ENCODE measurements at regions not wholly inside any gene's neighbourhood (a gene's known extent, or its start where the extent isn't known, plus 50 kb on each side); places are given as distances from the start of the nearest gene placed in this dataset.
"Not testable (repeated sequence)": the region's sequence is repeated elsewhere in the genome, so short reads cannot be mapped to it uniquely, and the experiment has no call there.

GRCh38 chrX:85570496-85570895 is 191.0 kb upstream of the POF1B start:
- no peaks in the 10 kb centered on the region for H3K4me1 Mint-ChIP-seq
- DNase-seq, result no peak

GRCh38 chrX:85569686-85570085 is 190.2 kb upstream of the POF1B start:
- no peak for DNase-seq
- no peak for TF ChIP-seq CTCF (IDR thresholded peaks at IDR 0.05)
- no peaks in the 10 kb centered on the region for H3K27me3 Mint-ChIP-seq (ENCODE audit: low read depth, poor library complexity)
- no peak overlapping the region for H3K4me3 Mint-ChIP-seq
- peaks cover 45% of the 10 kb centered on the region for H3K9me3 Mint-ChIP-seq
- no peaks in the 10 kb centered on the region for H3K4me1 Mint-ChIP-seq
- H3K36me3 Mint-ChIP-seq (ENCODE audit: low read depth), result no peaks in the 10 kb centered on the region
- no peak overlapping the region for H3K27ac Mint-ChIP-seq

More at GRCh38 chrX:85570496-85570895, 191.0 kb upstream of the POF1B start:
- Mint-ChIP-seq H3K27me3 (ENCODE audit: low read depth, poor library complexity) (no peaks in the 10 kb centered on the region), H3K27ac (no peak overlapping the region), H3K9me3 (peaks cover 40% of the 10 kb centered on the region), H3K4me3 (no peak overlapping the region), H3K36me3 (ENCODE audit: low read depth) (no peaks in the 10 kb centered on the region)
- TF ChIP-seq CTCF (IDR thresholded peaks at IDR 0.05), result no peak

- H3K4me3 Mint-ChIP-seq, result no peak overlapping the region
- no peaks in the 10 kb centered on the region for H3K36me3 Mint-ChIP-seq (ENCODE audit: low read depth)
- peaks cover 45% of the 10 kb centered on the region for H3K9me3 Mint-ChIP-seq
- TF ChIP-seq CTCF (IDR thresholded peaks at IDR 0.05), result no peak
- no peaks in the 10 kb centered on the region for H3K27me3 Mint-ChIP-seq (ENCODE audit: low read depth, poor library complexity)
- H3K27ac Mint-ChIP-seq, result no peak overlapping the region
- no peaks in the 10 kb centered on the region for H3K4me1 Mint-ChIP-seq
- DNase-seq, result no peak
Observed at GRCh38 chrX:85569096-85569495, 189.6 kb upstream of the POF1B start.

- no peaks in the 10 kb centered on the region for H3K4me1 Mint-ChIP-seq
- no peak overlapping the region for H3K4me3 Mint-ChIP-seq
- H3K27ac Mint-ChIP-seq, result no peak overlapping the region
- peaks cover 34% of the 10 kb centered on the region for H3K9me3 Mint-ChIP-seq
- H3K27me3 Mint-ChIP-seq (ENCODE audit: low read depth, poor library complexity), result no peaks in the 10 kb centered on the region
- no peaks in the 10 kb centered on the region for H3K36me3 Mint-ChIP-seq (ENCODE audit: low read depth)
- TF ChIP-seq CTCF (IDR thresholded peaks at IDR 0.05), result no peak
- no peak for DNase-seq
Observed at GRCh38 chrX:85561231-85561630, 181.8 kb upstream of the POF1B start.

GRCh38 chrX:85544609-85545008 is 165.1 kb upstream of the POF1B start:
- H3K4me3 Mint-ChIP-seq, result no peak overlapping the region
- no peaks in the 10 kb centered on the region for H3K27me3 Mint-ChIP-seq (ENCODE audit: low read depth, poor library complexity)
- H3K36me3 Mint-ChIP-seq (ENCODE audit: low read depth), result no peaks in the 10 kb centered on the region
- no peak overlapping the region for H3K27ac Mint-ChIP-seq
- H3K4me1 Mint-ChIP-seq, result no peaks in the 10 kb centered on the region
- peak; percentile 54 for TF ChIP-seq CTCF (IDR thresholded peaks at IDR 0.05)
- H3K9me3 Mint-ChIP-seq, result peaks cover 16% of the 10 kb centered on the region
- no peak for DNase-seq

GRCh38 chrX:85543866-85544265 is 164.4 kb upstream of the POF1B start:
- H3K9me3 Mint-ChIP-seq, result peaks cover 12% of the 10 kb centered on the region

GRCh38 chrX:85529141-85529540 is 149.7 kb upstream of the POF1B start:
- H3K4me1 Mint-ChIP-seq; H3K36me3 Mint-ChIP-seq (ENCODE audit: low read depth); H3K4me3 Mint-ChIP-seq; H3K27ac Mint-ChIP-seq; H3K27me3 Mint-ChIP-seq (ENCODE audit: low read depth, poor library complexity); DNase-seq: not testable (repeated sequence)
- H3K9me3 Mint-ChIP-seq, result peaks cover 48% of the 10 kb centered on the region

More at GRCh38 chrX:85543866-85544265, 164.4 kb upstream of the POF1B start:
- Mint-ChIP-seq H3K27me3 (ENCODE audit: low read depth, poor library complexity) (no peaks in the 10 kb centered on the region), H3K27ac (no peak overlapping the region), H3K4me1 (no peaks in the 10 kb centered on the region), H3K36me3 (ENCODE audit: low read depth) (no peaks in the 10 kb centered on the region), H3K4me3 (no peak overlapping the region)
- DNase-seq, result no peak
- no peak for TF ChIP-seq CTCF (IDR thresholded peaks at IDR 0.05)

Measured in nephron progenitor cell (in vitro differentiated cells).